Heart right ventricle (tissue), 16 donors: ENCODE measurements at regions not wholly inside any gene's neighbourhood (a gene's known extent, or its start where the extent isn't known, plus 50 kb on each side); places are given as distances from the start of the nearest gene placed in this dataset.
A peak's percentile ranks its signal among the peaks of the same experiment; 100 is the strongest.

Source experiments
- ATAC-seq, 8 donors: fragments of 200-7000 bp; cut with Tn5 transposase; one replicate each; pipeline ENCODE4 v1.9.1; 2020; ENCODE audit warnings: mild to moderate bottlenecking in 8 of 8, moderate library complexity in 8 of 8, moderate number of reproducible peaks in 1 of 8
- DNase-seq, 2 donors: peaks; one replicate each; pipeline ENCODE4 v3.0.0-alpha.2; 2020
- H3K27ac ChIP-seq, 10 donors: fragments of 200-600 bp; sonication (generic) in 2 of 10; one replicate each; pipeline versions ENCODE4 v1.5.0 to v1.8.0; 2020 to 2022; ENCODE audit warnings: mild to moderate bottlenecking in 3 of 10
- H3K27me3 ChIP-seq, 7 donors: fragments of 200-600 bp; one replicate each; pipeline ENCODE4 v1.8.0; 2021 to 2022; ENCODE audit warnings: mild to moderate bottlenecking in 2 of 7
- H3K36me3 ChIP-seq, 9 donors: fragments of 200-600 bp; sonication (generic) in 1 of 9; one replicate each; pipeline versions ENCODE4 v1.5.0 to v1.8.0; 2020 to 2022; ENCODE audit warnings: mild to moderate bottlenecking in 2 of 9
- H3K4me1 ChIP-seq, 9 donors: fragments of 200-600 bp; sonication (generic) in 1 of 9; one replicate each; pipeline versions ENCODE4 v1.5.0 to v1.8.0; 2020 to 2022; ENCODE audit warnings: mild to moderate bottlenecking in 4 of 9
- H3K4me3 ChIP-seq, 10 donors: fragments of 200-600 bp; sonication (generic) in 2 of 10; one replicate each; pipeline versions ENCODE4 v1.5.0 to v1.8.0; 2020 to 2022; ENCODE audit warnings: mild to moderate bottlenecking in 7 of 10, moderate library complexity in 2 of 10
- H3K9me3 ChIP-seq, 11 donors: fragments of 200-600 bp in 10 of 11; sonication (generic) in 2 of 11; one replicate each; pipeline versions ENCODE4 v1.5.0 to v1.8.0; 2013 to 2022; ENCODE audit warnings: mild to moderate bottlenecking in 2 of 11, control low read depth in 1 of 11, moderate library complexity in 1 of 11
- CTCF ChIP-seq, 9 donors: fragments of 200-600 bp; sonication (generic) in 2 of 9; IDR thresholded peaks; one replicate each; pipeline versions ENCODE4 v1.5.0 to v1.8.0; 2021 to 2022; ENCODE audit warnings: antibody characterized with exemption in 9 of 9, mild to moderate bottlenecking in 5 of 9, moderate library complexity in 1 of 9
- WGBS, 2 donors: extraction: QIAGEN DNeasy Blood & Tissue Kit; methylation state at CpG; one replicate each; pipeline ENCODE4 v1.1.7; 2013; ENCODE audit warnings: inconsistent platforms in 1 of 2; 5-methylcytosine and 5-hydroxymethylcytosine counted together
- intact Hi-C, 10 donors: fragments of 100-400 bp; cut with DNase I; formaldehyde crosslinking; loops; one replicate each; pipeline versions ENCODE4 v1.11.1 to v1.14.2; 2022
- donor health status: Arrhythmogenic right ventricular cardiomyopathy.
- donor health status: ischemic (EF 13 %, LVEDD 7.1; RV severe dilation, severe dysfunction).
- donor health status: healthy with polysubstance abuse.
- donor health status: DM: no; HTN: yes; CAD: no.
- donor health status: DM: no; HTN: no; CAD: no.
- donor health status: ischemic (EF 25% LVEDD 6.9; RV normal size, moderate dysfunction).
- donor health status: ischemic (EF 25% LVEDD 5.7; RV mildly dilated, moderate dysfunction).
- donor health status: healthy.
- donor health status: DM: yes; HTN: yes; CAD: no.
- donor health status: Ischemic cardiomyopathy.
- donor health status: ischemic (EF 35%, LVEDD 5.7; RV mildly dilated, moderate dysfunction).
- donor health status: nonischemic (EF 11% LVEDD 7.7; RV severe dilation, severe dysfunction).
- donor health status: DM: yes; HTN: yes; CAD: no.
- donor health status: PGD.
- donor health status: ischemic (EF 29% LVEDD 5.4; RV normal size, mild dysfunction).
- donor health status: nonischemic (EF 23%, LVEDD 6.1; RV moderate dilation, normal function).

- Histone ChIP-seq H3K4me3 (no peak overlapping the region), H3K9me3 (no peaks in the 10 kb centered on the region), H3K4me1 (peaks cover 0 to 8% (median 0%) of the 10 kb centered on the region in 9 donors), H3K27ac (no peak overlapping the region), H3K27me3 (peaks cover 0 to 75% (median 14%) of the 10 kb centered on the region in 7 donors), H3K36me3 (no peaks in the 10 kb centered on the region)
- no peak for TF ChIP-seq CTCF (IDR thresholded peaks at IDR 0.05)
- intact Hi-C loops = no loop called here
- WGBS, 2 donors = 61 to 69% methylated on average over 7 of the region's 7 CpGs
- ATAC-seq (no peak), DNase-seq (no peak)
Measured at GRCh38 chr3:71912839-71913495, 128.0 kb upstream of the PROK2 start.

GRCh38 chr3:71910108-71910507 is 125.2 kb upstream of the PROK2 start:
- Histone ChIP-seq H3K9me3 (no peaks in the 10 kb centered on the region), H3K36me3 (no peaks in the 10 kb centered on the region), H3K27ac (no peak overlapping the region), H3K4me3 (no peak overlapping the region), H3K4me1 (peaks cover 0 to 28% (median 0%) of the 10 kb centered on the region in 9 donors), H3K27me3 (peaks cover 0 to 76% (median 14%) of the 10 kb centered on the region in 7 donors)
- intact Hi-C loops = no loop called here
- DNase-seq = no peak
- 89 to 90% methylated on average over 4 of the region's 4 CpGs for WGBS, 2 donors
- TF ChIP-seq CTCF (IDR thresholded peaks at IDR 0.05) = no peak
- no peak for ATAC-seq

- H3K4me1 ChIP-seq = peaks cover 0 to 43% (median 0%) of the 10 kb centered on the region in 9 donors
- H3K4me3 ChIP-seq = no peak overlapping the region
- ATAC-seq (peak in 1 of 8 donors; percentile 34), DNase-seq (peak in 1 of 2 donors; percentile 8)
- intact Hi-C loops = no loop called here
- no peaks in the 10 kb centered on the region for H3K9me3 ChIP-seq
- H3K36me3 ChIP-seq = no peaks in the 10 kb centered on the region
- peaks cover 0 to 68% (median 14%) of the 10 kb centered on the region in 7 donors for H3K27me3 ChIP-seq
- WGBS, 2 donors = 40 to 54% methylated on average over 14 of the region's 14 CpGs
- no peak for TF ChIP-seq CTCF (IDR thresholded peaks at IDR 0.05)
- no peak overlapping the region for H3K27ac ChIP-seq
Measured at GRCh38 chr3:71907996-71908395, 123.0 kb upstream of the PROK2 start.

GRCh38 chr3:71906976-71907375 is 122.0 kb upstream of the PROK2 start:
- intact Hi-C loops = no loop called here

More at GRCh38 chr3:71906976-71907375, 122.0 kb upstream of the PROK2 start:
- peaks cover 0 to 48% (median 0%) of the 10 kb centered on the region in 9 donors for H3K4me1 ChIP-seq
- DNase-seq (no peak), ATAC-seq (peak in 1 of 8 donors; percentile 25)
- 68 to 80% methylated on average over 3 of the region's 3 CpGs for WGBS, 2 donors
- H3K36me3 ChIP-seq = no peaks in the 10 kb centered on the region
- no peak overlapping the region for H3K27ac ChIP-seq
- no peaks in the 10 kb centered on the region for H3K9me3 ChIP-seq
- no peak for TF ChIP-seq CTCF (IDR thresholded peaks at IDR 0.05)
- peaks cover 0 to 68% (median 14%) of the 10 kb centered on the region in 7 donors for H3K27me3 ChIP-seq
- H3K4me3 ChIP-seq = no peak overlapping the region
